ENCODE measurements at regions not wholly inside any gene's neighbourhood (a gene's known extent, or its start where the extent isn't known, plus 50 kb on each side); places are given as distances from the start of the nearest gene placed in this dataset.
"Not testable (repeated sequence)": the region's sequence is repeated elsewhere in the genome, so short reads cannot be mapped to it uniquely, and the experiment has no call there.

DNA sequence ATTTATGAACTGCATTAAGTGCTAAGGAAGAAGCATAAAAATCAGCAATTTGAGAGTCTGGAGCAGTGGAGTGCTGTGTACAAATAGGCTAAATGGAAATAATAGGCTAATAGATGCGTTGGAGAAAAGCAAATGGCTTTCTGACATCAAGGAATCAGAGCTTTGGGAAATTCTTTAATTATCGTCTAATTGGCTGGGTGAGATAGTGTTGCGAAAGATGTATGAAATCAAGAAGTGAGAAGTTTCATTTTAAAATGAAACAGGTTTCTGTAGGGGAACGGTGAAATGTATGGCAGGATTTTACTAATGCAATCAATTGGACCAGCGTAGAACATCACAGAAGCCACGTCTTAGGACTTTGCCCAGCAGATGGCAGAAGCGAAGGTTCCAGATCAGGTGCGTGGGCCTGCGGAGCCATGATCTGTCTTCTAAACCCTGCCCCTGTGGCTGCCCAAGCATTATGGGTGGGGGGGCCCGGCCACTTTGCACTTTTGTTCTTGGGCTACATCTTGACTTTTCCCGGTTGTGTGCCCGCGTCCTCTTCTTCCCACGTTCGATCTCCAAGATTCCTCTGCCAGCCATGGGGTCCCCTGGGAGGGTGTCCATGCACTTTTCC is 118.5 kb upstream of the SHISA3 start:
- peaks cover 8% of the 10 kb centered on the region for H3K4me1 Mint-ChIP-seq
- no peaks in the 10 kb centered on the region for H3K9me3 Mint-ChIP-seq
- no peak overlapping the region for H3K27ac Mint-ChIP-seq
- H3K27me3 Mint-ChIP-seq = peaks cover 17% of the 10 kb centered on the region
- H3K36me3 Mint-ChIP-seq = no peaks in the 10 kb centered on the region
- no peak overlapping the region for H3K4me3 Mint-ChIP-seq

DNA sequence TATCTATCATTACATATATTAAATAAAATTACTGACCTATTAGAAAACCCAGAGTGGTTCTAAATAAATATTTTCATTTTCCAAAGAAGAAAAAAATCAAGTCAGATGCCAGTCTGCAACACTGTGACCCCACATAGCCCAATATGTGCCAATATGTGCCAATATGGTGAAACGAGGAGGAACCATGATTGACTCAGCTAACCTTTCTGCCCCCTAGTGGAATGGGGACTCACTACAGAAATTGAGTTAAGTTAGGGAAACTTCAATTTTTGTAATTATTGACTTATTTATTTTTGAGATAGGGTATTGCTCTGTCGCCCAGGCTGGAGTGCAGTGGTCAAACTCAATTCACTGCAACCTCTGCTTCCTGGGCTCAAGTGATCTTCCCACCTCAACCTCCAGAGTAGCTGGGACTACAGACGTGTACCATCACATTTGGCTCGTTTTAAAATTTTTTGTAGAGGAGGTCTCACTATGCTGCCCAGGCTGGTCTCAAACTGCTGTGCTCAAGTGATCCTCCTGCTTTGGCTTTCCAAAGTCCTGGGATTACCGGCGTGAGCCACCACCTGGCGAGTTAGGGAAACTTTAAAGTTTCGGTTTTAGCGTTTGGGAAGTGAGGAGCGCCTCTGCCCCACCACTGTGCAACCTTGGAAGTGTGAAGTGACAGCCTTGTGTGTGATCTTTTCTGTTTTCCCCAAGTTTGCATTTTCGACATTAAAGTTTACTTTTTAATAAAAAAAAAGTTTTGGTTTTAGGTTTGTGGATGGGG is 116.8 kb upstream of the SHISA3 start:
- peaks cover 18% of the 10 kb centered on the region for H3K27me3 Mint-ChIP-seq
- H3K4me1 Mint-ChIP-seq = peaks cover 8% of the 10 kb centered on the region
- H3K9me3 Mint-ChIP-seq = no peaks in the 10 kb centered on the region
- no peaks in the 10 kb centered on the region for H3K36me3 Mint-ChIP-seq
- no peak overlapping the region for H3K27ac Mint-ChIP-seq
- H3K4me3 Mint-ChIP-seq = no peak overlapping the region

DNA sequence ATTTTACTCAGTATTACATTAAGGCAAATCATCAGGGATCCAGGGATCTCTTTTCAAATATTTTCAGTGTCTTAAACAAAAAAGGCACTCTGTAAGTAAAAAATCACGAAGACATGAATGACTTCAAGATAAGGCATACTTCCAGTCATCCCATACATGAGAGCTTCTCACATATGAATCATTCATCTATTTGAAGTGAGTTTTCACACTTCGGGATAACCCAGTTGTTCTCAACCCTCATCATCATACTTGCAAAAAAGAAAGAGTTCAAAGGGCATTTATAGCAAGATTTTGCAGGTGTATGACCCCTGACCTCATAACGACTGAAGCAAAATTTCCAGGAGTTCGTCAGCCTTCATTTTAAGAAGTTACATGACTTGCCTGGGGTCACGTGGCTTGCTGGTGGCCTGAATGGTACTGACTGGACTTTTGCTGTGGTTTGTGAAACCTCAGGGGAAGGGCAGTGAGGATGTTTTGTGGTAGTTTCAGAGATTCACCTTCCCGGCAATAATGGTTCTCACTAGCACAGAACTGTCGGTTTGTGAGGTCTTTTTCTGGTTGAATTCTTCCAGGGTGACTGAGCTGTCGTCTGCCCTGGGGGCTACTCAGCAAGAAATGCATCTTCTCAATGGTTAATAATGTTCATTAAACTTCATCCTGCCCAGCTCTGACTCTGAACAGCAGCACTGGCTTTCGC is 115.8 kb upstream of the SHISA3 start:
- no peaks in the 10 kb centered on the region for H3K9me3 Mint-ChIP-seq
- no peak overlapping the region for H3K4me3 Mint-ChIP-seq
- H3K4me1 Mint-ChIP-seq = peaks cover 8% of the 10 kb centered on the region
- H3K27me3 Mint-ChIP-seq = peaks cover 18% of the 10 kb centered on the region
- no peak overlapping the region for H3K27ac Mint-ChIP-seq
- H3K36me3 Mint-ChIP-seq = no peaks in the 10 kb centered on the region

GRCh38 chr4:42282081-42282901 is 115.0 kb upstream of the SHISA3 start:
- Mint-ChIP-seq H3K36me3 (no peaks in the 10 kb centered on the region), H3K9me3 (no peaks in the 10 kb centered on the region), H3K27ac (no peak overlapping the region), H3K4me1 (peaks cover 8% of the 10 kb centered on the region), H3K27me3 (peaks cover 18% of the 10 kb centered on the region), H3K4me3 (no peak overlapping the region)

DNA sequence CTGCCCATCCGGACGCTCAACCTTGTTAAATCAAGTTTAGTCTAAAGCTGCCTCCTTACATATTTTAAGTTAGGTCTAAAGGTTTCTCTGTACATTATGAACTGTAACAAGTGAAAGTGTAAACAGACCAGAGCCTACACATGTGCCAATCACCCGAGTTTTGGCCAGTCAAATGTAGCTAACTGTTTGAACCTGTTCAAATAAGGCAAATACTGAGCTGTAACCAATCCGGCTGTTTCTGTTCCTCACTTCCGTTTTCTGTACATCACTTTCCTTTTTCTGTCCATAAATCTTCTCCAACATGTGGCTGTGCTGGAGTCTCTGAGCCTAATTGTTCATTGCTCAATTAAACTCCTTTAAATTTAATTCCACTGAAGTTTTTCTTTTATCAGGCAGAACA is 113.3 kb upstream of the SHISA3 start:
- no peak overlapping the region for H3K4me3 Mint-ChIP-seq
- no peaks in the 10 kb centered on the region for H3K36me3 Mint-ChIP-seq
- H3K27ac Mint-ChIP-seq = no peak overlapping the region
- H3K27me3 Mint-ChIP-seq = peaks cover 15% of the 10 kb centered on the region
- no peaks in the 10 kb centered on the region for H3K9me3 Mint-ChIP-seq
- peaks cover 8% of the 10 kb centered on the region for H3K4me1 Mint-ChIP-seq

GRCh38 chr4:42288876-42289275 is 108.4 kb upstream of the SHISA3 start:
- not testable (repeated sequence) for H3K36me3 Mint-ChIP-seq, H3K4me1 Mint-ChIP-seq, H3K4me3 Mint-ChIP-seq, H3K27me3 Mint-ChIP-seq, H3K9me3 Mint-ChIP-seq, H3K27ac Mint-ChIP-seq

DNA sequence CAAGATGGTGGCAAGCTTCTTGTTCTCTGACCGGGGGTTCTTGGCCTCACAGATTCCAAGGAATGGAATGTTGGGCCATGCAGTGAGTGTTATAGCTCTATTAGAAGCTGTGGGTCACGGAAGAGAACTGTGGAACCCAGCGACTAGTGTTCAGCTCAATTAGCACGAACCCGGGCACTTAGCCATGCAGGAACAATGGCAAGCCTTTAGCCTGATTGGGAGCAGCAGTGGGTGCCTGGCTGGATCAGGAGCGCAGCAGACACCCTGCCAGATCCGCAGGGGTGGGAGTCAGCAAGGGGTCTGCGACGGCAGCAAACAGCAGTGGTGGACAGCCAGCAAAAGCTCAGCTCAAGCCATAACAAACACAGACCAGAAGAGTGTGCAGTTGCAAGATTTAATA is 105.1 kb upstream of the SHISA3 start:
- not testable (repeated sequence) for H3K9me3 Mint-ChIP-seq, H3K4me3 Mint-ChIP-seq, H3K36me3 Mint-ChIP-seq, H3K27ac Mint-ChIP-seq, H3K27me3 Mint-ChIP-seq, H3K4me1 Mint-ChIP-seq

GRCh38 chr4:42293967-42294813 is 103.1 kb upstream of the SHISA3 start:
- Mint-ChIP-seq H3K4me1 (no peaks in the 10 kb centered on the region), H3K27ac (no peak overlapping the region), H3K36me3 (no peaks in the 10 kb centered on the region), H3K4me3 (no peak overlapping the region), H3K27me3 (peaks cover 3% of the 10 kb centered on the region), H3K9me3 (no peaks in the 10 kb centered on the region)

- H3K9me3 Mint-ChIP-seq = no peaks in the 10 kb centered on the region
- no peak overlapping the region for H3K27ac Mint-ChIP-seq
- peaks cover 6% of the 10 kb centered on the region for H3K27me3 Mint-ChIP-seq
These were observed 101.1 kb upstream of the SHISA3 start for GRCh38 chr4:42296196-42296595.

DNA sequence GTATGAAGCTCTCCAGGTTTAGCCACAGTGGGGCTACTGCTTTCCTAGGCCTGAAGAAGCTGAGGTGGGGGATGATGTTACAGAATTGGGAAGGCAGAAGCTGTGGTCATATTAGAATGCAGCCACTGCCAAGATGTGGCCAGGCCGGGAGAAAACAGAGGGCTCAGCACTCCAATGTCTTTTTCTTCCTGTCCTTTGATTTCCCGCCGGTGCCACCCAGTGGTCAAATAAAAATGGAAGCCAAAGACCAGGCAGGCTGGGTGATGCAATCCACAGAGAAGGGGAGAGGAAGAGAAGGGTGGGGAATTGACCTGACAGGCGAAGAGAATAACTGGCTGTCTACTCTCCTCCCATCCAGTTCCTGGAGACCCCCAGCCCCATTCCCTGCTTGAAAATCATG is 94.9 kb upstream of the SHISA3 start:
- no peaks in the 10 kb centered on the region for H3K9me3 Mint-ChIP-seq
- H3K4me3 Mint-ChIP-seq = no peak overlapping the region
- H3K27ac Mint-ChIP-seq = no peak overlapping the region
- H3K4me1 Mint-ChIP-seq = no peaks in the 10 kb centered on the region
- H3K27me3 Mint-ChIP-seq = peaks cover 13% of the 10 kb centered on the region
- H3K36me3 Mint-ChIP-seq = no peaks in the 10 kb centered on the region

More at GRCh38 chr4:42296196-42296595, 101.1 kb upstream of the SHISA3 start:
- Mint-ChIP-seq H3K4me3 (no peak overlapping the region), H3K36me3 (no peaks in the 10 kb centered on the region), H3K4me1 (no peaks in the 10 kb centered on the region)

GRCh38 chr4:42306221-42307109 is 90.8 kb upstream of the SHISA3 start:
- H3K4me3 Mint-ChIP-seq = no peak overlapping the region
- H3K27me3 Mint-ChIP-seq = peaks cover 11% of the 10 kb centered on the region
- H3K36me3 Mint-ChIP-seq = no peaks in the 10 kb centered on the region
- H3K4me1 Mint-ChIP-seq = no peaks in the 10 kb centered on the region
- no peaks in the 10 kb centered on the region for H3K9me3 Mint-ChIP-seq
- no peak overlapping the region for H3K27ac Mint-ChIP-seq

- H3K9me3 Mint-ChIP-seq = no peaks in the 10 kb centered on the region
- no peak overlapping the region for H3K4me3 Mint-ChIP-seq
These were observed 89.0 kb upstream of the SHISA3 start for GRCh38 chr4:42308247-42308646.

GRCh38 chr4:42309361-42310260 is 87.7 kb upstream of the SHISA3 start:
- H3K4me3 Mint-ChIP-seq = no peak overlapping the region
- no peak overlapping the region for H3K27ac Mint-ChIP-seq
- H3K9me3 Mint-ChIP-seq = no peaks in the 10 kb centered on the region
- H3K4me1 Mint-ChIP-seq = no peaks in the 10 kb centered on the region
- H3K27me3 Mint-ChIP-seq = peaks cover 10% of the 10 kb centered on the region
- no peaks in the 10 kb centered on the region for H3K36me3 Mint-ChIP-seq

More at GRCh38 chr4:42308247-42308646, 89.0 kb upstream of the SHISA3 start:
- H3K4me1 Mint-ChIP-seq = no peaks in the 10 kb centered on the region
- no peaks in the 10 kb centered on the region for H3K36me3 Mint-ChIP-seq
- H3K27me3 Mint-ChIP-seq = peaks cover 7% of the 10 kb centered on the region
- H3K27ac Mint-ChIP-seq = no peak overlapping the region

Measured in activated naive CD4-positive, alpha-beta T cell treated with anti-CD3 and anti-CD28 coated beads, Interleukin-2, amount 50 U/mL, for 24 hours (primary cell).